H1 (cell line): ENCODE measurements at regions not wholly inside any gene's neighbourhood (a gene's known extent, or its start where the extent isn't known, plus 50 kb on each side); places are given as distances from the start of the nearest gene placed in this dataset.

Experiments used
- CTCF ChIA-PET: fragments of 300-600 bp; sonication (Branson Sonifier 250); formaldehyde crosslinking; loops from one replicate; lab custom pipeline; 2021; ENCODE audit not compliant: partially characterized antibody; lab: Charles Lee
- POLR2A ChIA-PET: fragments of 300-600 bp; sonication (Branson Sonifier 250); formaldehyde crosslinking; loops from one replicate; lab custom pipeline; 2021; ENCODE audit warnings: inconsistent platforms; ENCODE audit not compliant: partially characterized antibody; lab: Charles Lee
- DNase-seq, 2 experiments: peaks; one replicate each; pipeline versions ENCODE4 v3.0.0 to v3.0.0-alpha.2; 2010 to 2022; ENCODE audit warnings: low spot score in 2 of 2, low read depth in 1 of 2, mixed read lengths in 1 of 2
- FAIRE-seq: peaks from 2 replicates; lab custom pipeline; 2011; peaks lifted over from hg19 to GRCh38; lab: Jason Lieb, UNC
- H2AFZ ChIP-seq: 2 replicates; pipeline ENCODE4 v1.8.1; 2012; ENCODE audit warnings: low read length, inconsistent platforms
- H2AK5ac ChIP-seq: 2 replicates; pipeline ENCODE4 v1.6.1; 2013; ENCODE audit warnings: low read depth, low read length
- H2BK120ac ChIP-seq: replicated peaks from 2 replicates; pipeline ENCODE3; 2013; ENCODE audit warnings: low read depth, low read length, inconsistent platforms
- H2BK12ac ChIP-seq: 2 replicates; pipeline ENCODE4 v1.6.1; 2013; ENCODE audit warnings: low read depth, low read length
- H2BK15ac ChIP-seq: 2 replicates; pipeline ENCODE4 v1.6.1; 2013; ENCODE audit warnings: low read length
- H2BK20ac ChIP-seq: 2 replicates; pipeline ENCODE4 v1.6.1; 2013; ENCODE audit warnings: low read length
- H2BK5ac ChIP-seq: 2 replicates; pipeline ENCODE4 v1.6.1; 2013; ENCODE audit warnings: low read depth, low read length
- H3K14ac ChIP-seq: 2 replicates; pipeline ENCODE4 v1.6.1; 2013; ENCODE audit warnings: inconsistent platforms; ENCODE audit not compliant: insufficient read length
- H3K18ac ChIP-seq: 2 replicates; pipeline ENCODE4 v1.6.1; 2013; ENCODE audit warnings: low read length; ENCODE audit errors: extremely low read depth
- H3K23ac ChIP-seq: 2 replicates; pipeline ENCODE4 v1.6.1; 2013; ENCODE audit warnings: inconsistent platforms; ENCODE audit not compliant: insufficient read length
- H3K23me2 ChIP-seq: 2 replicates; pipeline ENCODE4 v1.6.1; 2013; ENCODE audit warnings: low read depth, low read length
- H3K27ac ChIP-seq: 2 replicates; pipeline ENCODE4 v1.6.1; 2011; ENCODE audit warnings: low read depth, low read length, inconsistent platforms
- H3K27me3 ChIP-seq, 4 experiments: replicated peaks in 1 of 4; 1 replicate in 1 of 4; 2 replicates in 3 of 4; pipeline versions ENCODE4 v1.6.1 to v1.8.1; 2011 to 2013; ENCODE audit warnings: low read length in 3 of 4, mild to moderate bottlenecking in 3 of 4, inconsistent platforms in 2 of 4, mixed read lengths in 2 of 4, moderate library complexity in 1 of 4; ENCODE audit not compliant: control insufficient read depth in 3 of 4, insufficient read depth in 3 of 4; ENCODE audit errors: extremely low read depth in 1 of 4
- H3K36me3 ChIP-seq, 4 experiments: 2 replicates each; pipeline versions ENCODE4 v1.6.1 to v1.8.1; 2011 to 2013; ENCODE audit warnings: mild to moderate bottlenecking in 4 of 4, low read length in 3 of 4, moderate library complexity in 2 of 4, control low read depth in 1 of 4, inconsistent platforms in 1 of 4; ENCODE audit not compliant: insufficient read depth in 4 of 4, control insufficient read depth in 2 of 4
- H3K4ac ChIP-seq: replicated peaks from 2 replicates; pipeline ENCODE3; 2013; ENCODE audit warnings: low read length, low read depth, mixed read lengths, inconsistent platforms; ENCODE audit not compliant: insufficient read length
- H3K4me1 ChIP-seq, 4 experiments: replicated peaks in 1 of 4; 1 replicate in 1 of 4; 2 replicates in 3 of 4; pipeline versions ENCODE4 v1.6.1 to v1.8.1; 2011 to 2013; ENCODE audit warnings: low read length in 3 of 4, inconsistent platforms in 2 of 4, mixed read lengths in 1 of 4; ENCODE audit not compliant: insufficient read depth in 4 of 4, control insufficient read depth in 3 of 4
- H3K4me2 ChIP-seq, 2 experiments: 2 replicates each; pipeline versions ENCODE4 v1.6.1 to v1.8.1; 2011 to 2013; ENCODE audit warnings: low read depth in 2 of 2, low read length in 2 of 2, control low read depth in 1 of 2, inconsistent platforms in 1 of 2, mild to moderate bottlenecking in 1 of 2; ENCODE audit not compliant: insufficient read depth in 1 of 2
- H3K4me3 ChIP-seq, 4 experiments: fragments of 200-600, 300-600 bp in 1 of 4; sonication (generic), shearing (Covaris generic), sonication (Bioruptor Twin) in 1 of 4; 2 replicates each; pipeline versions ENCODE4 v1.5.1 to v1.8.1; 2011 to 2016; ENCODE audit warnings: low read length in 4 of 4, low read depth in 3 of 4, control low read depth in 2 of 4, inconsistent platforms in 2 of 4, mild to moderate bottlenecking in 2 of 4, mixed read lengths in 1 of 4, moderate library complexity in 1 of 4; ENCODE audit not compliant: insufficient read depth in 2 of 4; ENCODE audit errors: extremely low read depth in 1 of 4
- H3K56ac ChIP-seq: replicated peaks from 2 replicates; pipeline ENCODE3; 2013; ENCODE audit warnings: low read depth, mild to moderate bottlenecking, mixed read lengths, low read length, inconsistent platforms; ENCODE audit not compliant: insufficient read length
- H3K79me1 ChIP-seq: 2 replicates; pipeline ENCODE4 v1.6.1; 2013; ENCODE audit warnings: low read depth, low read length, control low read depth
- H3K79me2 ChIP-seq, 2 experiments: 2 replicates each; pipeline versions ENCODE4 v1.6.1 to v1.8.1; 2012 to 2013; ENCODE audit warnings: low read length in 2 of 2, mild to moderate bottlenecking in 2 of 2, inconsistent platforms in 1 of 2; ENCODE audit not compliant: insufficient read depth in 2 of 2, control insufficient read depth in 1 of 2
- H3K9ac ChIP-seq, 4 experiments: replicated peaks in 1 of 4; 1 replicate in 1 of 4; 2 replicates in 3 of 4; pipeline versions ENCODE4 v1.6.1 to v1.8.1; 2011 to 2013; ENCODE audit warnings: low read depth in 3 of 4, low read length in 3 of 4, control low read depth in 2 of 4, mild to moderate bottlenecking in 2 of 4, moderate library complexity in 2 of 4, inconsistent platforms in 1 of 4; ENCODE audit errors: extremely low read depth in 1 of 4
- H3K9me3 ChIP-seq, 2 experiments: 2 replicates each; pipeline versions ENCODE4 v1.6.1 to v1.8.1; 2012 to 2013; ENCODE audit warnings: mild to moderate bottlenecking in 2 of 2, moderate library complexity in 2 of 2, control low read depth in 1 of 2, inconsistent platforms in 1 of 2, low read depth in 1 of 2, low read length in 1 of 2, mixed read lengths in 1 of 2; ENCODE audit not compliant: insufficient read depth in 2 of 2
- H4K20me1 ChIP-seq, 2 experiments: replicated peaks in 1 of 2; 2 replicates each; pipeline versions ENCODE3 to v1.8.1; 2011 to 2013; ENCODE audit warnings: inconsistent platforms in 2 of 2, low read length in 2 of 2, mild to moderate bottlenecking in 1 of 2; ENCODE audit not compliant: insufficient read depth in 2 of 2, control insufficient read depth in 1 of 2
- H4K5ac ChIP-seq: 2 replicates; pipeline ENCODE4 v1.6.1; 2013; ENCODE audit warnings: low read length, low read depth, mixed read lengths, inconsistent platforms; ENCODE audit not compliant: insufficient read length
- H4K8ac ChIP-seq: 2 replicates; pipeline ENCODE4 v1.8.0; 2013; ENCODE audit warnings: mild to moderate bottlenecking, moderate library complexity, low read length, inconsistent platforms; ENCODE audit not compliant: insufficient read depth; ENCODE audit errors: extremely low read depth
- H4K91ac ChIP-seq: replicated peaks from 2 replicates; pipeline ENCODE3; 2013; ENCODE audit warnings: low read length, mixed read lengths, inconsistent platforms; ENCODE audit not compliant: insufficient read length
- CEBPB ChIP-seq: IDR thresholded peaks from 2 replicates; pipeline ENCODE4 v1.6.1; 2012; ENCODE audit warnings: low read depth, low read length
- CHD1 ChIP-seq: IDR thresholded peaks from 2 replicates; pipeline ENCODE4 v1.6.1; 2012; ENCODE audit warnings: low read depth, low read length, improper control_type of control experiment
- EGR1 ChIP-seq: IDR thresholded peaks from 2 replicates; pipeline ENCODE4 v1.6.1; 2011; ENCODE audit warnings: low read depth, low read length, borderline replicate concordance
- EP300 ChIP-seq, 2 experiments: IDR thresholded peaks; 1 replicate in 1 of 2; 2 replicates in 1 of 2; pipeline ENCODE4 v1.6.1; 2011 to 2012; ENCODE audit warnings: low read depth in 2 of 2, low read length in 2 of 2, mild to moderate bottlenecking in 2 of 2, borderline replicate concordance in 1 of 2, inconsistent platforms in 1 of 2, moderate library complexity in 1 of 2
- KDM1A ChIP-seq: fragments of 200-600, 300-600 bp; sonication (generic); IDR thresholded peaks from 2 replicates; pipeline ENCODE4 v1.7.1; 2016; ENCODE audit warnings: mild to moderate bottlenecking, low read length, borderline replicate concordance
- POU5F1 ChIP-seq: IDR thresholded peaks from 2 replicates; pipeline ENCODE4 v1.6.1; 2011; ENCODE audit warnings: low read depth, mild to moderate bottlenecking, low read length, moderate library complexity
- SIRT6 ChIP-seq: IDR thresholded peaks from one replicate; pipeline ENCODE4 v1.7.1; 2012; ENCODE audit warnings: low read length, inconsistent platforms
- SIX5 ChIP-seq: IDR thresholded peaks from 2 replicates; pipeline ENCODE4 v1.6.1; 2011; ENCODE audit warnings: mild to moderate bottlenecking, low read depth, low read length
- SP1 ChIP-seq: IDR thresholded peaks from 2 replicates; pipeline ENCODE4 v1.6.1; 2011; ENCODE audit warnings: low read depth, low read length
- SP2 ChIP-seq: IDR thresholded peaks from 2 replicates; pipeline ENCODE4 v1.6.1; 2012; ENCODE audit warnings: mild to moderate bottlenecking, low read length, inconsistent platforms
- TAF1 ChIP-seq: IDR thresholded peaks from 2 replicates; pipeline ENCODE4 v1.6.1; 2011; ENCODE audit warnings: mild to moderate bottlenecking, low read depth, low read length
- TAF7 ChIP-seq: optimal IDR thresholded peaks from 2 replicates; pipeline ENCODE3; 2011; ENCODE audit warnings: low read depth, mild to moderate bottlenecking, inconsistent platforms, low read length, moderate library complexity, borderline replicate concordance
- TCF12 ChIP-seq: IDR thresholded peaks from 2 replicates; pipeline ENCODE4 v1.6.1; 2011; ENCODE audit warnings: low read depth, mild to moderate bottlenecking, low read length
- ZNF274 ChIP-seq: IDR thresholded peaks from 2 replicates; pipeline ENCODE4 v1.7.0; 2012; ENCODE audit warnings: low read length, borderline replicate concordance; ENCODE audit errors: extremely low read depth
- WGBS, 2 experiments: shearing (Covaris generic) in 1 of 2; methylation state at CpG; one replicate each; pipeline versions ENCODE4 v1.1.6 to v1.1.7; 2013 to 2015; ENCODE audit warnings: low lambda C conversion rate in 2 of 2, mixed read lengths in 2 of 2, inconsistent platforms in 1 of 2, low coverage in 1 of 2, missing lambda C conversion rate in 1 of 2; ENCODE audit not compliant: insufficient replicate concordance in 2 of 2, insufficient coverage in 1 of 2, insufficient read length in 1 of 2; ENCODE audit errors: extremely low coverage in 1 of 2, missing lambda C conversion rate in 1 of 2; 5-methylcytosine and 5-hydroxymethylcytosine counted together

GRCh38 chrX:20825984-20826383 lies 548.2 kb upstream of the CNKSR2 start:
- no peak overlapping the region for H3K23ac ChIP-seq
- TF ChIP-seq EP300 (IDR thresholded peaks at IDR 0.05; ENCODE audit: borderline replicate concordance in 1 of 2, low read depth in 2 of 2, low read length in 2 of 2) (no peak), SP1 (no peak), TAF7 (no peak), EGR1 (no peak), TCF12 (no peak), POU5F1 (no peak), SIX5 (no peak), CHD1 (no peak), TAF1 (no peak), KDM1A (no peak), CEBPB (no peak), SP2 (no peak), ZNF274 (no peak), SIRT6 (no peak)
- TF ChIP-seq, all 59 proteins: peak for 0
- no peaks in the 10 kb centered on the region for H3K27me3 ChIP-seq
- H3K4ac ChIP-seq = no peak overlapping the region
- H3K4me3 ChIP-seq = no peak overlapping the region
- H4K5ac ChIP-seq = no peak overlapping the region
- H3K14ac ChIP-seq = no peak overlapping the region
- H2AK5ac ChIP-seq = no peak overlapping the region
- no peaks in the 10 kb centered on the region for H3K79me1 ChIP-seq
- no peak overlapping the region for H4K8ac ChIP-seq
- H3K4me2 ChIP-seq = no peak overlapping the region
- no peaks in the 10 kb centered on the region for H4K20me1 ChIP-seq
- no peak overlapping the region for H3K18ac ChIP-seq
- FAIRE-seq (no peak), DNase-seq (no peak)
- H4K91ac ChIP-seq = no peak overlapping the region
- H2AFZ ChIP-seq = no peak overlapping the region
- H3K56ac ChIP-seq = no peak overlapping the region
- no peak overlapping the region for H3K27ac ChIP-seq
- H2BK120ac ChIP-seq = no peak overlapping the region
- H3K23me2 ChIP-seq = no peaks in the 10 kb centered on the region
- no peak overlapping the region for H2BK20ac ChIP-seq
- no peak overlapping the region for H2BK5ac ChIP-seq
- no peaks in the 10 kb centered on the region for H3K9me3 ChIP-seq
- no peaks in the 10 kb centered on the region for H3K4me1 ChIP-seq
- no peak overlapping the region for H2BK15ac ChIP-seq
- H3K9ac ChIP-seq = no peak overlapping the region
- ChIA-PET POLR2A (no interaction called here), CTCF (no interaction called here)
- WGBS, 2 experiments = 88% methylated on average over 2 of the region's 2 CpGs; no CpG with 5 or more reads in 1 of the 2 experiments
- H3K36me3 ChIP-seq = no peaks in the 10 kb centered on the region
- no peak overlapping the region for H2BK12ac ChIP-seq
- no peaks in the 10 kb centered on the region for H3K79me2 ChIP-seq
